ENCODE measurements at regions not wholly inside any gene's neighbourhood (a gene's known extent, or its start where the extent isn't known, plus 50 kb on each side); places are given as distances from the start of the nearest gene placed in this dataset.

- no peak for TF ChIP-seq CTCF (IDR thresholded peaks at IDR 0.05; ENCODE audit: low read depth, low read length)
- DNase-seq: no peak
- Histone ChIP-seq H3K27ac (no peak overlapping the region), H3K36me3 (no peaks in the 10 kb centered on the region), H3K27me3 (ENCODE audit: insufficient read depth, low read depth, severe bottlenecking) (peaks cover 17% of the 10 kb centered on the region), H3K4me3 (ENCODE audit: low read depth, low read length) (no peak overlapping the region), H3K9me3 (ENCODE audit: severe bottlenecking) (no peaks in the 10 kb centered on the region)
These were observed 53.8 kb upstream of the CLCN4 start for GRCh38 chrX:10103023-10103422.

- DNase-seq: no peak
- Histone ChIP-seq H3K4me3 (ENCODE audit: low read depth, low read length) (no peak overlapping the region), H3K27ac (no peak overlapping the region), H3K27me3 (ENCODE audit: insufficient read depth, low read depth, severe bottlenecking) (peaks cover 18% of the 10 kb centered on the region), H3K36me3 (no peaks in the 10 kb centered on the region), H3K9me3 (ENCODE audit: severe bottlenecking) (no peaks in the 10 kb centered on the region)
- no peak for TF ChIP-seq CTCF (IDR thresholded peaks at IDR 0.05; ENCODE audit: low read depth, low read length)
These were observed 51.7 kb upstream of the CLCN4 start for GRCh38 chrX:10104958-10105658.

GRCh38 chrX:10106806-10107205 is 50.0 kb upstream of the CLCN4 start:
- TF ChIP-seq CTCF (IDR thresholded peaks at IDR 0.05; ENCODE audit: low read depth, low read length): no peak
- Histone ChIP-seq H3K27me3 (ENCODE audit: insufficient read depth, low read depth, severe bottlenecking) (peaks cover 13% of the 10 kb centered on the region), H3K9me3 (ENCODE audit: severe bottlenecking) (no peaks in the 10 kb centered on the region), H3K27ac (no peak overlapping the region), H3K4me3 (ENCODE audit: low read depth, low read length) (no peak overlapping the region), H3K36me3 (no peaks in the 10 kb centered on the region)
- DNase-seq: no peak

All from WERI-Rb-1 (cell line).